ENCODE measurements at regions not wholly inside any gene's neighbourhood (a gene's known extent, or its start where the extent isn't known, plus 50 kb on each side); places are given as distances from the start of the nearest gene placed in this dataset.

DNA sequence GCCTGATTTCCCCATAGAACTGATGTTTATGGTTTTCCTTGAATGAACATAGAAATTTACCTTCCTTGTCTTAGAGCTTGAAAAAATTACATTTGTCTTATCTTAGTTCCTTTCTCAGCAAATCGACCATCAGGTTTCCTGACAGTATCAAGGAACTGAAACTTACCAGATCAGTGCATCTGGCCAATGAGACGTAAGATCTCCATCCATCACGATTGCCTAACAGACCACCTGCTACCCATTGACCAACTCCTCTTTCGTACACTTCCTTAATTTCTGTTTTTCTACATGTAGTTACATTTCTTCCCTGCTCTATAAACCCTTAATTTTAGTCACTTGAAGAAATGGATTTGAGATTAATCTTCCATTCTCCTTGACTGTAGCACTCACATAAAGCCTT lies 57.4 kb upstream of the TMPRSS15 start:
- no peak for DNase-seq

DNA sequence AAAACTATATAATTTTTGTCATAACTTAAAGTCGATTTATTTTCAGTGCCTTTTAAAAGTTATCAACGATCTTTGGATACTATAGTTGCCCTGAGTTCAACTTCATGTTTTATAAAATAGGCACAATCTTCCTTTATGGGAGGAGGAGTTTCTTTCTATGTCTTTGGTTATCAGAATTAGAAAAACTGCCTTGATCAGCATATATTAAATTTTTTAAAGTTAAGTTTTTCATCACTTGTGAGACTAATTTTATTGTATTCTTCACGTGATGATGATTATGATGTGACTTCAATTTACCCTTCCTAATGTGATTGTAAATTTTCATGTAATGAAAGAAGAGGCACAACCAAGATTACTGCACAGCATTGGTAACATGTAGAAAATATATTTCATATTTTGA lies 58.2 kb upstream of the TMPRSS15 start:
- no peak for DNase-seq

DNA sequence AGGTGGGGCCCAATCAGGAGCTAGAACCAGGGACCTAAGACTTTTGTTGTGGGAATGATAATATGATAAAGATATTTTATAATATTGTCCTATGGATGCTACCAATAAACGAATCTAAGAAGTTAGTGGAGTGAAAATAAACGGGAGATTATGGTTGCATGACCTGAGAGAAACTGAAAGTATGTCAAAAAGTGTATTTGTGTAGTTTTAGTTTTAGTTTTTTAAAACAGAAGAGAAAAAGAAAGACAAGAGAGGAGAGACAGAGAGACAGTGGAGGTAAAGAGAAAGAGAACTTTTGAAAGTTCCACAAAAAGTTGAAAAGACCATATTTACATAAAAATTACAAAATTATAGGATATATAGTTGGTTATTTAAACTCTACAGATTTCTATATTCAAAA lies 64.1 kb upstream of the TMPRSS15 start:
- DNase-seq, result no peak

DNA sequence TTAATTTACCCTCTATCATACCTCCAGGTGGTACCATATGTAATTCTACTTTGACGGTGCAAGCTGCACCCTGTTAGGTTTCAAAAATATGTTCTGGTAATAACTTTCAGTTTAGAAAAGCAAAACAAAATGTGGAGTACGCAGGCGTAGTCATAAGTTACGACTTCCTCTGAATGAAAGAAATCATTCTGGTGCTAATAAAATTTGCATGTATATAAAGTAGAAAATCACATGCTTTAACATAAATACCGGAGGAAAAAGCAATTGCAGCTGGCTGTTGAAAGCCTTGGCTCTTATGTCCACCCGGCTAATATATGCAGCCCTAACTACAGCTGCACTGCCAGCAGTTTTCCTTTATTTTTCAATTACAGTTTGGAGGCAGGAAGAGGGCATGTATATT lies 65.2 kb upstream of the TMPRSS15 start:
- no peak for DNase-seq

DNA sequence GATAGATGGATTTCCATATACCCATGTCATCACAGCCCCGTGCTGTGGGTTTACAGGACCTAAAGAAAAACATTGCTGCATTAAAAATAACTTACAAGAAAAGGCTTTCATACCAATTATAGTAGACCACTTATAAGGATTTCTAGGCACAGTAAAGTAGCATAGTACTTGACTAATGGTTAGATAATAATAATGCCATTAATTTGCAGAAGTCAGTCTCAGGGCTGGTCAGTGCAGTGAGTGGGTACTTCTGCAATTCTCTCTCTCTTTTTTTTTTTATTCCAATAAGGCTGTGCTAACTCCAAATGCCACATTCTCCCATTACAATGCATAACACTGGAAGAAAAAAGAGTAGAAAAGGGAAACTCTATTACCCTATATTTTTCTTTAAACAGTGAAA lies 73.1 kb upstream of the TMPRSS15 start:
- DNase-seq, result no peak

DNA sequence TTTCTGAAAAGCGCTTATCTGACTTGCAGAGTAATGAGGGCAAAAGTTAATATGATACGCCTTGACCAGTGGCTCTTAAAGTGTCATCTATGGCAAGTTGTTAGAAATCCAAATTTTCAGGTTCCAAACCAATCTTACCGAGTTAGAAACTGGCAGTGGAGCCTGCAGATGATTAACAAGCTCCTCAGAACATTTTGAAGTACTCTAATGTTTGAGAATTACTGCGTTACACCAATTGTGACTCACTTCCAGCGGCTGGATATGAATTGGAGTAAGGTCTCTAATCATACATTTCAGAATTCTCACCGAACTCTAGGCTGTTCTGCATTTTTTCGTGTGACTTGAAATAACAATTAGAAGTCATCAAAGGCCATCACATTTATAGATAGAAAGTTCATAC lies 73.5 kb upstream of the TMPRSS15 start:
- DNase-seq, result no peak

DNA sequence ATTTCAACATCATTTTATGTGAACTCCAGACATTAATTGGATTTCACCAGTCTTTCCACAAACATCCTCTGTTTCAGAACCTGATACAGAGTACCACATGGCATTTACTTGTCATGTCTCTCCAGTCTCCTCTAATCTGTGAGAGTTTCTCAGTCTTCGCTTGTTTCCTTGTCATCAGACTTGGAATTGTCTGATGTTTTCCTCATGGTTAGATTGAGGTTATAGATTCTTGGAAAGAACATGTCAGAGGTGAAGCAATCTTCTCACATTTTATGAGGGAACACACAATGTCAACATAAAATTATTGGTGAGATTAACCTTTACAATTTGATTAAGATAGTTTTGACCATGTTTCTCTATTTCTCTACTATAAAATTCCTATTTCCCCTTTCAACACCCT lies 74.9 kb upstream of the TMPRSS15 start:
- DNase-seq, result no peak

DNA sequence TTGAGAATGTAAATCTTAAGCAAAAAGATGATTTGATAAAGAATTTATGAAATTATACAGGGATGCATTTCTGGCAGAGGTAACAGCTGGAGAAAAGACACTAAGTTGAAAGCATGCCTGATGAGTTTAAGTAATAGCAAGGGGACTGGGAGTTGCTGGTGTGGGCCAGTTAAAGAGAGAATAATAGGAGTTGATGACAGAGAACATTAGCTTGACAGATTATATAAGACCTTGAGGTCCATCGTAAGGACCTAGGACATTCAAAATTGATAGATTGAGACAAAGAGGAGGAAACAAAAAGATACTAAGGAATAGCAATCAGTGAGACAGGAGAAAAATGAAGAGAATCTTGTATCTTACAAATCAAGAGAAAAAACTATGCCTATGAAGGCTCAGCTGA lies 84.7 kb upstream of the TMPRSS15 start:
- no peak for DNase-seq

DNA sequence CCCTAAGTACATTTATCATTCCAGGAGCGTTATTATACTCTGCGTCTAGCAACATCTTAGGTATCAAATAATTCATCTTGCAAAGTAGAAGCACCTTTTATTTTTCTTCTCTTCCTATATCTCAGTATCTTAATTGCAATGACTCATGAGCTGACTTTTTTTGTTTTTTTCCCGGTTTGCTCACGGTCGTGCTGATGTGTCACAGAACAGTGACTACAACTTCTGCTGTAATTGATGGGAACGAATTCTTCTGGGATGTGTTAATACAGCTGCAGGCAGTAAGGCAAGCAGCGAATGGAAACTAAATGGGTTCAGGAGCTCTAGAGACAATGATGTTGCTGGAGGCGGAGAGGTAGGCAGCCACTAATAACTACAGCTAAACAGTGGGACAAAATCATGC lies 89.8 kb upstream of the TMPRSS15 start:
- DNase-seq, result no peak

DNA sequence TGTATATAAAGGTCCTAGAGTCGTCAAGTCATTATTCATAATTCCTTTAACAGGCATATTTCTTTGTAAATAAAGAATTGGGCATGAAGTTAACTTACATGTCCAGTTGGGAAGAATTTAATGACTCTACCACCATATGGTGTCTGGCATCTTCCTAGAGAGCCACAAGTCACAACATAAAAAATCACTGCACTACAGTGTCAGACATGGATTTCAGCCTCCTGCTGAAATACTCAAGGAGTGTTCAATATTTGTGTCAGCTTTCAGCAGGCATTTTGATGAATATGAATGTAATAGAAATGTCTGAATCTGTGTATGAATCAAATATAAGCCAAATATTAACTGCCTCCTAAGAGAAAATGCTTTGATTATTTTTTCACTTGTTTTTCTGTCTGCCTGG lies 91.9 kb upstream of the TMPRSS15 start:
- DNase-seq, result no peak

DNA sequence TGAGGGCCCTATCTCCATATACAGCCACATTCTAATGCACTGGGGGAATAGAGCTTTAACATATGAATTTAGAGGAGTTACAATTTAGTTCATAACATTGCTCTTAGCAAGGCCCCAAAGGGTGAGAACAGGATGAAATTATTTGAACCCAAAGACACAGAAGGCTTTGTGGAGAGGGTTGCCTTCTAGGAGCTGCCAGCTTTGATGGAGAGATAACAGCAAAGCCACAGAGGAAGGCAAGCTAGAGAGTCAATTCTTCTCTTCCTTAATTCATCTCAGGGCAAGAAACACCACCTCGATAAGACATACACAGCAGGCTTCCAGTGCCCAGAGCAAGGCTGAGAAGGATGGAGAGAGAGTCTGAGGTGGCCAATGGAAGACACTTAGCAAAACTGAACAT lies 94.8 kb upstream of the TMPRSS15 start:
- no peak for DNase-seq

DNA sequence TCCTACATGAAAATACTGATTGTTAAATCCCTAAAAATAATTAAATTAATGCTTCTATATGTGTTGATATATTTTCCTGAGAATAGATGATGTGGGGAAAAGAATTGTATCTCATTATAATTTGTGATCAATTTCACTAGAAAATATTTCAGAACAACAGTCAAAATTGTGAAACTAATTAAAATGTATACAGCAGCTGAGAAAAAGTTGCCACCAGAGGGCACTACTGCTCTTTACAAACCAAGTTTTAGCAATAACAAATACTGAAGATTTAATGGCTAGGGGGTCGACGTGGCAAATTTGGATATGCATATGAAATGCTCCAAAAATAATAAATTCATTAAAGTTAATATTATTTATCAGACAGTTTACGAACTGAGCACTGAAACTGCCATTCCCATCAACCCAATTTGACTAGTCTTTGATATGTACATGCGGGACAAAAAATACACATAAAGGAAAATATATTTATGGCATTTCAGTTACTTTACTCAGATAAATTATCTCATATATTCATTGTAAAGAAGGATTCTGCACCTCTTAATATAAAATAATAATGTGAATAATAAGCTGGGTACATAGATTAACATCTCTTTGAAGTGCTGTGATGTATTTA lies 96.3 kb upstream of the TMPRSS15 start:
- no peak for DNase-seq

DNA sequence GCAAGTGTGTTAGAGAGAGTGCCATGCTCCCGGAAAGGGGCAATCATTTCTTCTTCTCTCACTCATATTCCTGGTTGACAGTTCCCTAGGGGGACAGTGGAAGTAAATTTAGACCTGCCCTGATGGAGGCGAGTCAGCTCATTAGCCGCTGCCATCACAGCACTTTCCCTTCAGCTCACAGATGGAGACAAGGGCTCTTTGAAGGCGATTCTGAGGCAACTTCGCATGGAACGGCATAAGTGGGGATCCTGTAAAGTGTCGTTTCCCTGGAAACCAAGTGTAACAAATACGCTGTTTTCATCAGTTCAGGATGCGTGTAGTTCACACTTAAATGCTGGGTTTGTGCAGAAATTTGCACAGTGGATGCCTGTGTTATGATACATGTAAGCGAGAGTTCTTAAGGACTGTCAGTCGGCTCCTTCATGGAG lies 114.5 kb upstream of the TMPRSS15 start:
- no peak for DNase-seq

DNA sequence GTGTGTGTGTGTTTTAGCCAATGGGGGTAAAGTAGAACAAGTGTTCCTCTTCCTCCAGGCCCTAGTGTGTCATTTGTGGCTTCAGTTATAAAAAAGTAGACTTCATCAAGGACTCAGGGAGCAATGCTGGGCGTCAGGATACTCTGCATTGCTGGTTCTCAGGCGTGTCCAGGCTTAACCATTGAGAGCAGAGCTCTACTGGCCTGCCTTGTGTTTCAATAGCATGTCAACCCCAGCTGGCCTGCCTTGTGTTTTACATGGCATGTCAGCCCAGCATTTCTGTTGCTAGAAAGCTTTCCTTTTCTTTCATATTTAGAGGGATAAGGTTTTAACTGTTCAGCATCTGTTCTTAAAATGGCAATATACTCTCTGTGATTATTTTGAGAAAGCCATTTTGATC lies 117.6 kb upstream of the TMPRSS15 start:
- DNase-seq, result no peak

DNA sequence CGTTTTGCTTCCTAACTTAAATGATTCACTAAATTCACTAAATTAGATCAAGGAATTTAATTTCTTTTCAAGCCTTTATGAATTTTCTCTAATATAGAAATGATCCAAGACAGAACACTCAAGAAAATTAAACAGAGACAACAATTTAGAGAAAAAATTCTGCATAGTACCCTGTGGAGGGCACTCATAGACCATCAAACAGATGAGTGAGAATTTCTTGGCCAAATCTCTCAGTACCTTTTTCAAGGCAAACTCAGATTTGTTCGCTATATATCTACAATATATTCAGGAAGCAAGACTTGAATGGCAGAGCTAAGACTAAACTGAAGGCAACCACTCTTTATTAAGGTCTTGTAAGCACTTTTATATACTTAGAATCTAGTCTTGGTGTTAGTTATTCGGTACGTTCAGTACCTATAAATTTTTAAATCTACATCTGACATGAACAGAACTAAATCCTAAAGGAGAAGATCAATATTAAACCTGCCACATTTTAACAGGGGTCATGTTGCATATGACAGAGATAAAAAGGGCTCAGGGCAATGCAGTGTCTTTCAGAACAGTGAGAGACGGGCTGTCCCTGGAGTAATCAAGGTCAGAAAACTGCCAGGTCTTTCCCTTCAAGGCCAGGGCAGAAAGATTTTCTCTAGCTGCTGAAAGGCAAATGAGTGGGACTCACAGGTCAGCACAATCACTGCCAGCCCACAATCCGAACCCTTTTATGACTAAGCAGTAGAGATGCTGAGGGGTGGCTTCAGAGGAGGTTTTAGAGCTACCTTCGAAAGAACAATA lies 118.8 kb upstream of the TMPRSS15 start:
- DNase-seq, result no peak

DNA sequence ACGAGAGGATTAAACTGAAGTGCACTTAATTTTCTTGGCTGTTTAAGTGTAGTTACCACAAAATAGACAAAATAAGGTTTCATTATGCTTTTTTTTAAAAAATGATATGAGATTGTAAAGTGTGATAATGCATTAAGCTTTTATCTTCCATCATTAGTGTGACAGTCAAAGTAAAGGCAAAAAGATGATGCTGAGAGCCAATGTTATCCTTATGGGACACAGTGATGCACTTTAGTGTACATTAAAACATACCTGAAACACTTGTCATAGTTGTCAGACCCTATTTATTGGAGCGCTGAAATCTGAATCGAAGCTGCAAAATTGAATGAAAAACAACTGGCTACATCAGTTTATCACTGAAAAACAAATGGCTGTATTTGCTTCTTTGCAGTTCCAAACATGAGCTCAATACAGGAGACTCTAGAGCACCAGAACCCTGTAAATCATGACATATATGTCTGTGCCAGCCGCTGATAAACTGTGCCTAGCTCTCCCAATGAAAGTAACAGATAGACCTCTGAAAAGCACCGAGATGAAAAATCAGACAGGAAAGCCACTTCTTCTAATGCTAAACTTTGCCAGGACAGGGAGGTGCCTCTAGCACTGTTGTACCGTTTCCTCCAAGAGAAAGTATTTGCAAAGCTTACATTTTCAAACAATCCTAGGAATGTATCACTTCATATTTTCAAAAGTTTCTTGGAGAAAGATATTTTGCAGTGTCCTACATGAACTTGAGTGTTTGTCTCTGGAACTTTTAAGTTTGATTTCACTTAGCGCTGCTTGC lies 120.7 kb upstream of the TMPRSS15 start:
- no peak for DNase-seq

DNA sequence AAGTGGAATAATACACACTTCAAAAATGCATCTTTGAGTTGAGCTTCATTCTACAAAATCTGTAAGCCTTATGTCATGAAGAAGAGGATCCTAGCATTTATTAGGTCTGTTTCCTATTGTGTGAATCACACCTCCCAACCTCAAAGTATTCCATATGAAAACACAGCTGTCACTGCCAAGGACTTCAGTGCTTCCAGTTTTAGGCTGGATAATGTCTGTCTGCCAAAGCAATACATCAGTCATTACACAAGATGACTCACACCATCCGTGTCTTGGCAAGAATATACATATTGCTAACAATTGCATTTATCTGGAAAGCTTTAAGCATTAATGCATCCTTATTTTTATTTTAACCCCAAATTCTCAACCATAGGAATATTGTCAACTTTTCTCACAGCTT lies 125.7 kb upstream of the TMPRSS15 start:
- DNase-seq, result no peak

DNA sequence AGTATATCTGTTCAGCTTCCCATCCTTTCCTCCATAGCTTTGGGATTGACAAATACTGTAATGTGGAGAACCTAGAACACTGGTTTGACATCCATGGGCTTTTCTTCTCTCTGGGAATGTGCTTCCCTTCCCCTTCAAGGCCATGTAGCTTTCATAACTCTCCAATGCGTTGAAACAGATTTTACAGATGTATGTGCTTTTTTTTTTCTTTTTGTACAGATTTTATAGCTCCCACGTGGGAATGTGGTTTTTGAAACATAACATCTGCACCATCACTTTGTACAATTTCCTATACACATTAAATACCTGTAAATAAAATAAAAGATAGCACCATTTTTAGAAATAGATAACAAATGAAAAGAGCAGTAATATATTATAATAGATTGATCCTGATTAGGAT lies 138.5 kb upstream of the TMPRSS15 start:
- no peak for DNase-seq

DNA sequence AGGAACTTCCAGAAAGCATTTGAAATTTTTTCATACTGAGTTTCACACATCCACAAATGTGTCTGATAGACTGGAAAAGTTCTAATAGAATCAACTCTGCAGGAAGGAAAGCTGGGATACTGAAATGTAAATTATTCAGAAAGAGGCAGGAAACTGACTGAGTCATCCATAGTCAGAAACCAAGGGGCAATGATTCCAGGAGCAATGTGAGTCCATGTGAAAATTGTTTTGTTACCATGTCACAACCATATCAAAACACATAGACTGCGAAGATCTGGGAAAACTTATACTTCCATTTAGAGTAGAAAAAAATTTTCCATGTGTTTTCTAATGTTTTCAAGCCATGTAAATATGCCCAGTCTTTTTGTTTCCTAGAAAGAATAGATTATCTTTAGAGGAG lies 142.3 kb upstream of the TMPRSS15 start:
- no peak for DNase-seq

DNA sequence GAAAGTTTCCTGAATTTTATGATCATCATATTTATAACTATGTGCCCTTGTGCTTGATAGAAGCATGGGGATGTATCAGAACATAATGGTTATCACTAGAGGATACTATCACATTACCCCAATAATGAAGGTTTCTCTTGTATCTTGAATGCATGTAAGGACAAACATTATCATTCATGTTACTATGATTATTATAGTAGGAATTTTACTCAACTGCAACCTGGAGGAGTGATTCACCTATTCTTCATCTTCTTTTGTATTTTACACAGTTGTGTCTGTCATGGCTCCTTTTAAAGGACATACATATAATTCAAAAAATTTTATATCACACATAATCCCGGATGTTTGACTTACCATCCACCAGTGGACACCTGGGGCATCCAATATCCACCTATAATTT lies 143.8 kb upstream of the TMPRSS15 start:
- no peak for DNase-seq

DNA sequence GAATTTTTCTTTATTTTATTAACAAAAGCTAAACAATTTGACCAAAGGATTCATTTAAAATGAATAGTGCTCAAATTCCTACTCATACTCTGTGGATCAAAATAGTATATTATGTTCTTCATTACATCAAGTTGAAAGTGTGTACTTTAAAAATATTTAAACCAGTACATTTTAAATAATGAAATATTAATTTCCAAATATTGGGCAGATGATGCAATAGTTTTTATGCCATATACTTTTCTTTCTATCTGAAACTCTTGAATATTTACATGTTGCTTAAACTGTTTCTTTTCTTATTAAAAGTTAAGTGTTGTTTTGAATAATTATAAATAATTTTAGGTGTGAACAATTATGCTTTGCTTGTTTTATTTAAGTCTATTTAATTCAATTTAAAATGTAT lies 144.7 kb upstream of the TMPRSS15 start:
- DNase-seq, result no peak

DNA sequence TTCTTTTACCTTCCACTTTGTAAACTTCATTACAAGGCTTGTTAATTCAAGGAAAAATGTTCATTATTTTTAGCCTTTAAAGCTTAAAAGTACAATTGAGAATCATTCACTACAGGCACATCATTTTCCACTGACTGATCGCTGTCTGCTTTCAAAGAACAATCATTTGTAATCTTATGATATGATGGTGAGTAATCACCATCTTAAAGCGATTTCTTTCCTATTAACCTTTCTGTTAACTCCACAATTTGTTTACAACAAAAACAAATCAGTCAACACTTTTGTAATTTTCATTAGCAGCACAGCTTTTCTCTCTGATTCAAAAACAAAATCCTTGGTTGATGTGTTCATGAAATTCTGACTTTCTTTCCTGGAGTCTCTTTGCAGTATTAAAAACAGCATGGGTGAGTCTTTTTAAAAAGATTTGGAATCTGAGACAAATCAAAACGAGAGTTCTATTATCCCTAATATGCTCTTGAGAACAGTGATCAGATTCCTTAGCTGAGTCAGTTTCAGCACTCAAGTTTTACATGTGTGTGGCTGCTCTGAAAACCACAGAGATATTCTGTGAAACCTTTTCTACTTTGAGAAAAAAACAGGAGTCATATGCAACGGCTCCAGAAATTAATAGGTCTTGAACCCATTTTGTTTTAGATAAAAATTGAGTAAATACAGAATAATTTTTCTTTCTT lies 145.8 kb upstream of the TMPRSS15 start:
- no peak for DNase-seq

DNA sequence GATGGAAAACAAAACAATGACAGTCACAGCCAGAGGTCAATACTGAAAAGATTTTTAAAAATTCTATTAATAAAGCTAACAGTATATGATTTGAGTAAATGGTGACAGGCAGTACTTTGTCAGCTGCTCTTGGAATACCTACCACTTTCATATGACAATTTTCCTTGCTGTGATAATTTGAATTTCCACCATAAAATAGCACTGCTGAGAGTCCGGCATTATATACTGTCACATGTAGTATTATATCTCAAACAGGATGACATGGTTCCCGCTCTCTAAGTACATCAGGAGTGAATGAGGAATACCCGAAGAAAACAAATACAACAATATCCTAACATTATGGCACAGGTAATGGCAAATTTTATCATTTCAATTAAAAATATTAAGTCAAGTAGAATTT lies 146.8 kb upstream of the TMPRSS15 start:
- no peak for DNase-seq

DNA sequence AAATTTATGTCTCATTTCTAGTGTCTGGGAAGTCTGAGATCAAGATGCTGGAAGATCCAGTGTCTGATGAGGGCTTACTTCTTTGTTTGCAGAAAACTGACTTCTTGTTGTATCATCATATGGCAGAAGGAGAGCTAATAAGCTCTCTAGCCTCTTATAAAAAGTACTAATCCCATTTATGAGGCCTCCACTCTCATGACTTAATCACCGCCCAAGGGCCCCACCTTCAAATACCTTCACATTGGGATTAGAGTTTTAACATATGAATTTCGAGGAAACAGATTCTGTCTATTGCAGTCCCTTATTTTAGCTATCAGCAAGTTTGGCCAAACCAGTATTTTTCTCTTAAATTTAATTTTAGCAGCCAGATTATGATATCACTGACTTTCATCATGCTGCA lies 150.2 kb upstream of the TMPRSS15 start:
- DNase-seq, result no peak
